GM12878 (cell line): ENCODE measurements at regions not wholly inside any gene's neighbourhood (a gene's known extent, or its start where the extent isn't known, plus 50 kb on each side); places are given as distances from the start of the nearest gene placed in this dataset.

Experiments
- CBX5 ChIP-seq: sonication (generic); IDR thresholded peaks from 2 replicates; pipeline ENCODE4 v1.6.1; 2016; ENCODE audit warnings: low read depth, moderate library complexity, mild to moderate bottlenecking, inconsistent platforms
- E2F4 ChIP-seq: IDR thresholded peaks from 2 replicates; pipeline ENCODE4 v1.6.1; 2012; ENCODE audit warnings: low read depth, low read length, improper control_type of control experiment
- RB1 ChIP-seq: fragments of 450-650 bp; formaldehyde crosslinking; IDR thresholded peaks from 2 replicates; pipeline ENCODE4 v1.6.1; 2017; ENCODE audit warnings: mild to moderate bottlenecking, borderline replicate concordance
- REST ChIP-seq: IDR thresholded peaks from 2 replicates; pipeline ENCODE4 v1.6.1; 2012; ENCODE audit warnings: mild to moderate bottlenecking, low read depth, low read length
- SMAD1 ChIP-seq: fragments of 450-650 bp; IDR thresholded peaks from 2 replicates; pipeline ENCODE4 v1.6.1; 2018; ENCODE audit warnings: mild to moderate bottlenecking, low read depth; ENCODE audit not compliant: partially characterized antibody
- SMARCA5 ChIP-seq: fragments of 450-650 bp; IDR thresholded peaks from 2 replicates; pipeline ENCODE4 v1.6.1; 2017; ENCODE audit warnings: mild to moderate bottlenecking
- YBX1 ChIP-seq: fragments of 450-650 bp; IDR thresholded peaks from 2 replicates; pipeline ENCODE4 v1.6.1; 2016; ENCODE audit warnings: antibody characterized with exemption
- ZNF384 ChIP-seq: IDR thresholded peaks from 2 replicates; pipeline ENCODE4 v1.6.1; 2012; ENCODE audit warnings: low read depth, mild to moderate bottlenecking, low read length, improper control_type of control experiment, borderline replicate concordance
- TF ChIP-seq, protein P1 (sequence below): IDR thresholded peaks from 2 replicates; pipeline ENCODE4 v1.6.1; 2012; ENCODE audit warnings: low read depth, low read length, improper control_type of control experiment
- TF ChIP-seq, protein P2 (sequence below): IDR thresholded peaks from 2 replicates; pipeline ENCODE4 v1.6.1; 2011; ENCODE audit warnings: low read depth, low read length, improper control_type of control experiment, borderline replicate concordance
- TF ChIP-seq, protein P3 (sequence below): fragments of 450-650 bp; IDR thresholded peaks from 2 replicates; pipeline ENCODE4 v1.6.1; 2016; ENCODE audit warnings: mild to moderate bottlenecking, moderate library complexity, borderline replicate concordance
- TF ChIP-seq, protein P4 (sequence below): fragments of 450-650 bp; IDR thresholded peaks from 2 replicates; pipeline ENCODE4 v1.6.1; 2017; ENCODE audit warnings: low read depth, mild to moderate bottlenecking, moderate library complexity

GRCh38 chr3:70570584-70570983 lies 258.1 kb upstream of the MDFIC2 start (continued):
- TF ChIP-seq REST, result no peak
- TF ChIP-seq, protein P1, sequence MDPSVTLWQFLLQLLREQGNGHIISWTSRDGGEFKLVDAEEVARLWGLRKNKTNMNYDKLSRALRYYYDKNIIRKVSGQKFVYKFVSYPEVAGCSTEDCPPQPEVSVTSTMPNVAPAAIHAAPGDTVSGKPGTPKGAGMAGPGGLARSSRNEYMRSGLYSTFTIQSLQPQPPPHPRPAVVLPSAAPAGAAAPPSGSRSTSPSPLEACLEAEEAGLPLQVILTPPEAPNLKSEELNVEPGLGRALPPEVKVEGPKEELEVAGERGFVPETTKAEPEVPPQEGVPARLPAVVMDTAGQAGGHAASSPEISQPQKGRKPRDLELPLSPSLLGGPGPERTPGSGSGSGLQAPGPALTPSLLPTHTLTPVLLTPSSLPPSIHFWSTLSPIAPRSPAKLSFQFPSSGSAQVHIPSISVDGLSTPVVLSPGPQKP, result no peak
- TF ChIP-seq, protein P2, sequence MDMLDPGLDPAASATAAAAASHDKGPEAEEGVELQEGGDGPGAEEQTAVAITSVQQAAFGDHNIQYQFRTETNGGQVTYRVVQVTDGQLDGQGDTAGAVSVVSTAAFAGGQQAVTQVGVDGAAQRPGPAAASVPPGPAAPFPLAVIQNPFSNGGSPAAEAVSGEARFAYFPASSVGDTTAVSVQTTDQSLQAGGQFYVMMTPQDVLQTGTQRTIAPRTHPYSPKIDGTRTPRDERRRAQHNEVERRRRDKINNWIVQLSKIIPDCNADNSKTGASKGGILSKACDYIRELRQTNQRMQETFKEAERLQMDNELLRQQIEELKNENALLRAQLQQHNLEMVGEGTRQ, result no peak
- no peak for TF ChIP-seq YBX1
- no peak for TF ChIP-seq ZNF384
- TF ChIP-seq SMARCA5, result no peak
- TF ChIP-seq E2F4, result no peak
- no peak for TF ChIP-seq SMAD1
- TF ChIP-seq, protein P3, sequence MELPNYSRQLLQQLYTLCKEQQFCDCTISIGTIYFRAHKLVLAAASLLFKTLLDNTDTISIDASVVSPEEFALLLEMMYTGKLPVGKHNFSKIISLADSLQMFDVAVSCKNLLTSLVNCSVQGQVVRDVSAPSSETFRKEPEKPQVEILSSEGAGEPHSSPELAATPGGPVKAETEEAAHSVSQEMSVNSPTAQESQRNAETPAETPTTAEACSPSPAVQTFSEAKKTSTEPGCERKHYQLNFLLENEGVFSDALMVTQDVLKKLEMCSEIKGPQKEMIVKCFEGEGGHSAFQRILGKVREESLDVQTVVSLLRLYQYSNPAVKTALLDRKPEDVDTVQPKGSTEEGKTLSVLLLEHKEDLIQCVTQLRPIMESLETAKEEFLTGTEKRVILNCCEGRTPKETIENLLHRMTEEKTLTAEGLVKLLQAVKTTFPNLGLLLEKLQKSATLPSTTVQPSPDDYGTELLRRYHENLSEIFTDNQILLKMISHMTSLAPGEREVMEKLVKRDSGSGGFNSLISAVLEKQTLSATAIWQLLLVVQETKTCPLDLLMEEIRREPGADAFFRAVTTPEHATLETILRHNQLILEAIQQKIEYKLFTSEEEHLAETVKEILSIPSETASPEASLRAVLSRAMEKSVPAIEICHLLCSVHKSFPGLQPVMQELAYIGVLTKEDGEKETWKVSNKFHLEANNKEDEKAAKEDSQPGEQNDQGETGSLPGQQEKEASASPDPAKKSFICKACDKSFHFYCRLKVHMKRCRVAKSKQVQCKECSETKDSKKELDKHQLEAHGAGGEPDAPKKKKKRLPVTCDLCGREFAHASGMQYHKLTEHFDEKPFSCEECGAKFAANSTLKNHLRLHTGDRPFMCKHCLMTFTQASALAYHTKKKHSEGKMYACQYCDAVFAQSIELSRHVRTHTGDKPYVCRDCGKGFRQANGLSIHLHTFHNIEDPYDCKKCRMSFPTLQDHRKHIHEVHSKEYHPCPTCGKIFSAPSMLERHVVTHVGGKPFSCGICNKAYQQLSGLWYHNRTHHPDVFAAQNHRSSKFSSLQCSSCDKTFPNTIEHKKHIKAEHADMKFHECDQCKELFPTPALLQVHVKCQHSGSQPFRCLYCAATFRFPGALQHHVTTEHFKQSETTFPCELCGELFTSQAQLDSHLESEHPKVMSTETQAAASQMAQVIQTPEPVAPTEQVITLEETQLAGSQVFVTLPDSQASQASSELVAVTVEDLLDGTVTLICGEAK, result no peak
- TF ChIP-seq RB1, result no peak
- TF ChIP-seq, protein P4, sequence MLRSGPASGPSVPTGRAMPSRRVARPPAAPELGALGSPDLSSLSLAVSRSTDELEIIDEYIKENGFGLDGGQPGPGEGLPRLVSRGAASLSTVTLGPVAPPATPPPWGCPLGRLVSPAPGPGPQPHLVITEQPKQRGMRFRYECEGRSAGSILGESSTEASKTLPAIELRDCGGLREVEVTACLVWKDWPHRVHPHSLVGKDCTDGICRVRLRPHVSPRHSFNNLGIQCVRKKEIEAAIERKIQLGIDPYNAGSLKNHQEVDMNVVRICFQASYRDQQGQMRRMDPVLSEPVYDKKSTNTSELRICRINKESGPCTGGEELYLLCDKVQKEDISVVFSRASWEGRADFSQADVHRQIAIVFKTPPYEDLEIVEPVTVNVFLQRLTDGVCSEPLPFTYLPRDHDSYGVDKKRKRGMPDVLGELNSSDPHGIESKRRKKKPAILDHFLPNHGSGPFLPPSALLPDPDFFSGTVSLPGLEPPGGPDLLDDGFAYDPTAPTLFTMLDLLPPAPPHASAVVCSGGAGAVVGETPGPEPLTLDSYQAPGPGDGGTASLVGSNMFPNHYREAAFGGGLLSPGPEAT, result no peak
- no peak for TF ChIP-seq CBX5
